Central memory CD8-positive, alpha-beta T cell (primary cell): ENCODE measurements at regions not wholly inside any gene's neighbourhood (a gene's known extent, or its start where the extent isn't known, plus 50 kb on each side); places are given as distances from the start of the nearest gene placed in this dataset.
"Not testable (repeated sequence)": the region's sequence is repeated elsewhere in the genome, so short reads cannot be mapped to it uniquely, and the experiment has no call there.

ENCODE experiments used
- ATAC-seq: fragments of 150-1000 bp; cut with Tn5 transposase; replicated peaks from 2 replicates; pipeline ENCODE4 v1.10.0; 2022; ENCODE audit warnings: mild to moderate bottlenecking, moderate FRiP score, moderate number of reproducible peaks; ENCODE audit not compliant: poor library complexity, severe bottlenecking; ENCODE audit errors: extremely low read depth
- DNase-seq, 2 donors: peaks; one replicate each; pipeline ENCODE4 v3.0.0; 2021; ENCODE audit warnings: low spot score in 2 of 2
- H3K27ac Mint-ChIP-seq: one replicate; pipeline ENCODE4 v1.8.0; 2022; ENCODE audit warnings: low read depth, mild to moderate bottlenecking, moderate library complexity, mixed read lengths
- H3K27me3 Mint-ChIP-seq: one replicate; pipeline ENCODE4 v1.8.0; 2022; ENCODE audit warnings: mixed read lengths
- H3K36me3 Mint-ChIP-seq: one replicate; pipeline ENCODE4 v1.8.0; 2022; ENCODE audit warnings: mild to moderate bottlenecking, moderate library complexity, mixed read lengths; ENCODE audit not compliant: insufficient read depth
- H3K4me1 Mint-ChIP-seq: one replicate; pipeline ENCODE4 v1.8.0; 2022; ENCODE audit warnings: mixed read lengths
- H3K4me3 Mint-ChIP-seq: one replicate; pipeline ENCODE4 v1.8.0; 2022; ENCODE audit warnings: mild to moderate bottlenecking, moderate library complexity, mixed read lengths
- H3K9me3 Mint-ChIP-seq: one replicate; pipeline ENCODE4 v1.8.0; 2022; ENCODE audit warnings: mixed read lengths

DNA sequence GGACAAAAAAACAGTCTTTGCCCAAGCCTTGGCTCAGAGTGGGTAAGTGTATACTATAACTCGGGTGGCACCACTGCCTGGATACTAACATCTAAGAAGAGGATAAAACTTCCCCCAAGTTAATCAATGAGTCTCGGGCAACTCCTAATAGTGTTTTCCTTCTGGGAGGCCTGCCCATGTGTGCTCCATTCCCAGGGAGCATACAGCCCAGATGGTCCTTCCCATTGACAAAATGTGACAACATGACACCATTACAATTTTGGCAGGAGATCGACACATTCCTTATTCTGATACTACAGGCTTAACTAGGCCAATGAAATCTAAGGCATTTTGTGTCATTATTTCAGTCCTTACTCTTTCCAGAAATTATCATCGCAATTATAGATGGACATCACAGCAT, 52.7 kb upstream of the CRIM1 start:
- Mint-ChIP-seq H3K27me3 (no peaks in the 10 kb centered on the region), H3K4me1 (no peaks in the 10 kb centered on the region), H3K4me3 (no peak overlapping the region), H3K9me3 (no peaks in the 10 kb centered on the region), H3K27ac (no peak overlapping the region), H3K36me3 (no peaks in the 10 kb centered on the region)
- DNase-seq (no peak), ATAC-seq (no peak)

DNA sequence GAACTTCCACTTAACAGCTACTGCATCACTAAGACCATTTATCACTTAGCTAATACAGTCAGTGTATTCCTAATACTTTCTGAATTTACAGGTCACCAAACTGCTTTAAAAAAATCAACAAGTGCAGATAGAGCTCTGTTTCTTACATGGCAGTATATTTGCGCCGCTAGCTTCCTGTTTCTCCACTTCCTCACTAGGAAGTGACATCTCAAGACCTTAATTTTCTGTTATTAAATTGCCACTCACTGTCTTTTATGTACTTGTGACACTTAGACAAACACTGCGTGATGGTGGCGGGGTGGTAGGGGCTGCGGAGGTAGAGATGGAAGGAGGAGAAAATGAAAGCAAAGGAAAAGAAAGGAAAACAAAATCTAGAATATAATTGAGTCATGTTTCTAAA, 53.7 kb upstream of the CRIM1 start:
- Mint-ChIP-seq H3K4me3 (no peak overlapping the region), H3K36me3 (no peaks in the 10 kb centered on the region), H3K27ac (no peak overlapping the region), H3K27me3 (no peaks in the 10 kb centered on the region), H3K4me1 (peaks cover 5% of the 10 kb centered on the region), H3K9me3 (no peaks in the 10 kb centered on the region)
- ATAC-seq: no peak
- no peak for DNase-seq

DNA sequence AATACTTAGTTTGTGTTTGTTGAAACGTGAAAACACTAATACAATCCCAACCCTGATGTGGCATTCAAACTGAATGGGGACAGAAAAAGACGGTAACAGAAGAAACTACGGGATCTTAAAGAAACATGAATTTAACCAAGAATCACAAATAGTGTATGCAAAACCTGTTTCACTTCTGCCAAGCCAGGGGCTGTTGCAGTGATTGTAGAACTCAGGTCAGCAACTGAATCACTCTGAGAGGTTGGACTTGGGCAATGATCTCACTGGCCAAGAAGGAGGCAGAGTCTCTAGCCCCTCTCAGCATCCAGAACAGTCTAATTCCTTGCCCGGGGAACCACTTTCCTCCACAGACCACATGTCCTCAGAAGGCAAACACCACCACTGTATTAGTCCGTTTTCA, 54.9 kb upstream of the CRIM1 start:
- peaks cover 8% of the 10 kb centered on the region for H3K4me1 Mint-ChIP-seq

DNA sequence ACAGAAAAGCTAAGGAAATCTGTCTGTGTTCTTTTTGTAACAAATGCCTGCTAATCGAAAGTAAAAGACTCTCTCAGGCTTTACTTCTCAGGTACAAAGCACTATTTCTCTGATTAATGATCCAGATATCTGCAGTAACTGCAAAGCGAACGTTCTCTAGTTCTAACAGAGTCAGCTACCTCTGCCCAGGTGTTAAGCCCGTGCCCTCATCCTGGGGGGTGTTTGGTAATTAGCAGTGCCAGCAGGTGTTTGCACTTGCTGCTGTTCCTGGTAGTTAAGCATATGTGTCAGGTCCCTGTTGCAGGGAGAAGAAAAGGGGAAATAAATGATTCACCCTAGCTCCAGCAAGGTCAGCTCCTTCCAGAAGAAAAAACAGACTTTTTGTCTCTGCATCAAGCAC, 58.8 kb upstream of the CRIM1 start:
- H3K4me1 Mint-ChIP-seq: peaks cover 8% of the 10 kb centered on the region
- no peaks in the 10 kb centered on the region for H3K27me3 Mint-ChIP-seq
- no peak overlapping the region for H3K27ac Mint-ChIP-seq
- no peak for ATAC-seq
- no peak overlapping the region for H3K4me3 Mint-ChIP-seq
- no peak for DNase-seq
- H3K9me3 Mint-ChIP-seq: no peaks in the 10 kb centered on the region
- H3K36me3 Mint-ChIP-seq: no peaks in the 10 kb centered on the region

More for the DNA sequence above, 54.9 kb upstream of the CRIM1 start:
- DNase-seq (no peak), ATAC-seq (no peak)
- Mint-ChIP-seq H3K36me3 (no peaks in the 10 kb centered on the region), H3K27me3 (no peaks in the 10 kb centered on the region), H3K9me3 (no peaks in the 10 kb centered on the region), H3K4me3 (no peak overlapping the region), H3K27ac (no peak overlapping the region)

DNA sequence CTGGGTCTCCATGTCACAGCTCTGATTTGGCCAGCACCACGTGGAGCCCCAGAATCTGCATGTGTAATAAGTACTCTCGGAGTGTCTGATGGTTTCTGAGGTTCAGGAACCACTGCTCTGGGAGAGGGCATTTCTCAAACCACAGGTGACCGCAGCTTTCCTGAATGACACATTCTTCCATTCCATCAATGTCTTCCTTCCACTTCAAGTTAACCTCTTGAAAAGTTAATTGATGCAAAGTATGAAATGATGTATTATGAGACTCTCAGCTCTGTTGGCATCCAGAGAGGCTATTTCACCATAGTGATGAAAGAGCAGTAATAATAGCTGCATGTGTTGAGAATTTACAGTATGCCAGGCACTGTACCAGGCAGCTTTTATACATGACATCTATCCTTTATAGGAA, 61.3 kb upstream of the CRIM1 start:
- Mint-ChIP-seq H3K9me3 (no peaks in the 10 kb centered on the region), H3K27me3 (no peaks in the 10 kb centered on the region), H3K27ac (no peak overlapping the region), H3K4me3 (no peak overlapping the region), H3K4me1 (peaks cover 8% of the 10 kb centered on the region), H3K36me3 (no peaks in the 10 kb centered on the region)
- no peak for ATAC-seq
- DNase-seq: no peak

DNA sequence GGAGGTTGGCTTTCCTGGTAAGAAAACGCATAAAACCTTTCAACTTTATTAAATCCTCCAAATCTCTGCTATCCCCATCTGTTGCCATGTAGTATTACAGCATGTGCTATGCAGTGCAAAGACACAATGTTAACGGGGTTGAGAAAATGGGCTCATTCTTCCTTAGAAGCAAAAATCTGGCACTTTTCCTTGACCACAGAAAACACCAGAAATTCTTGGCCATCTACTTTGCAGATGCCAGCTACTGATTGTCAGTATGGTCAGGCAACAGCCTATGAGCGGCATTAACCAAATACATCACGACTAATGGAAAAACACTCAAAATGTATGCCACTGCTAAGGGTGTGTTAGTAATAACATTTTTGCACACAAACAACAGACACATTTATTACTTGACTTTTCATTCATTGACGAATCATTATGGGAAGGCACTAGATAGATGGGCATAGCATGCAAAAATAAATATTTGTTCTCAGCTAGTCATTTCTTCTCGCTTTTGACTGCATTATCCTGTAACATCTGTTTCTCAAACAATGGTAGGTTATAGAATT, 65.2 kb upstream of the CRIM1 start:
- ATAC-seq: no peak
- Mint-ChIP-seq H3K27ac (no peak overlapping the region), H3K4me3 (no peak overlapping the region), H3K27me3 (no peaks in the 10 kb centered on the region), H3K4me1 (no peaks in the 10 kb centered on the region), H3K36me3 (no peaks in the 10 kb centered on the region), H3K9me3 (no peaks in the 10 kb centered on the region)
- no peak for DNase-seq

DNA sequence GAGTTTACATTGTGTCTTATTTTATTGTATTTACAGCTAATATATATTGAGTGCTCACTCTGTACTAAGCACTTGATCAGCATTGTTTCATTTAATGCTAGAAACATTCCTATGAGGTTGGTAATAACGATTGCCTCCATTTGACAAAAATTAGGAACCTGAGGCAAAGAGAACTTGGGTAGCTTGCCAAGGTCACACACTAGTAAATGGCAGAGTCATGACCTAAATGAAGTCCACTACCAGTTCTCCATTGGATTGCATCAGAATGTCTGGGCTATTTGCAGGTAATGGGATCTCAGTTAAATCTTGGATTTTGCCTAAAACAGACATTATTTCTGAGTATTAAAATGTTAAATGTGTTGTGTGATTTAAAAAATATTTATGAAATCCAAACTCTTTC, 65.8 kb upstream of the CRIM1 start:
- Mint-ChIP-seq H3K9me3 (no peaks in the 10 kb centered on the region), H3K4me3 (no peak overlapping the region), H3K27me3 (no peaks in the 10 kb centered on the region), H3K4me1 (no peaks in the 10 kb centered on the region), H3K36me3 (no peaks in the 10 kb centered on the region), H3K27ac (no peak overlapping the region)
- DNase-seq: no peak
- no peak for ATAC-seq

DNA sequence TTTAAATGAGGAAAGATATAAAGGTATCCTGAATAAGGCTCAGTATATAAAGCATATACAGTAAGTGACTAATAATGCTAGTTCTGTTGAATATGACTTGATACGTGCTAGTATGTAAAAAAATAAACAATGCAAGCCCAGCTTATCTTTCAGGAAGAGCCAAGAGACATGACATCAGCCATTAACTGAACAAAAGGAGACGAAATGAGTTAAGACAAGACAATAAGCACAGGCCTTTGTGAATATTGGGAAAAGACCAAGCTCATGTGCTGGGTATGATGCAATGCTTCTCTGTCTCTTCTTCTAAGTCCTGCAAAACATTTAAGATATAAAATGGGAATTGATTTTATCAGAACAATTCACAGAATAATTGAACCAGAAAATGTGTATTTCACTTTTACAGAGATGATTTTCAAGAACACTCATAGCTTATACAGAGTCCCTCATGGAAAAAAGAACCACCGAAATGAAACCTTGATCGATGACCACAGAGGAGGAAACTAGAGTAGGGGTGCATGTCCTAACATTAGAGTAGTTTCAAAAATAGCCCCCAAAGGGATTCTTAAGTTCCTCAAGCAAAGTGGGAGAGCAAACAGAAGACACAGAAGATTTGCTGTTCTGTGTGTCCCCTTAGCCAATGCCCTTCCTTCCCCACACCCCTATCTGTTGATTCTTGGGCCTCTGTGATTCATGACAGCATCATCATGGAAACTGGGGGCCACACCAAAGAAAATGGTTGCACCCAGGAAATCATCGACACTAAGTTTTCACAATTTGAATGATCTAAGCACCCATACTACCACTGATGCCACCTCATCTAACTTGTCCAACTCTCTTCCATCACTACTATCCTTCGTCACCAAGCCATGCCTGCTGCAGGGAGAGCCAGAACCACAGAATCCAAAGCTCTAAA, 68.0 kb upstream of the CRIM1 start:
- Mint-ChIP-seq H3K27ac (no peak overlapping the region), H3K9me3 (peaks cover 5% of the 10 kb centered on the region), H3K27me3 (no peaks in the 10 kb centered on the region), H3K4me3 (no peak overlapping the region), H3K36me3 (no peaks in the 10 kb centered on the region), H3K4me1 (no peaks in the 10 kb centered on the region)
- DNase-seq (no peak), ATAC-seq (no peak)

DNA sequence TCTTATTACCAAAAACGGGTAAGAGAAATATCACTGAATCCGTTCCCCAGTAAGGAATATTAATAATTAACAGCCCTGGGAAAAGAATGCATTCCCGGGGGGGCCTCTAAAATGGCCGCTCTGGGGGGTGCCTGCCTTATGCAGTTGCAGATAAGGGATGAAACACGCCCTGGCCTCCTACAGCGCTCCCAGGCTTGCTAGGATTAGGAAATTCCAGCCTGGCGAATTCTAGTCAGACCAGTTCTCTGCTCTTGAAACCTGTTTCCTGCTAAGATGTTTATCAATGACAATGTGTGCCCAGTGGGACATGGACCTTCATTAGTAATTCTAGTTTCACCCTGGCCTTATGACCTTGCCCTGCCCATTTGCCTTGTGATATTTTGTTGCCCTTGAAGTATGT, 76.1 kb upstream of the CRIM1 start:
- not testable (repeated sequence) for H3K9me3 Mint-ChIP-seq, H3K27me3 Mint-ChIP-seq, H3K4me1 Mint-ChIP-seq, DNase-seq, H3K4me3 Mint-ChIP-seq, ATAC-seq, H3K27ac Mint-ChIP-seq, H3K36me3 Mint-ChIP-seq

DNA sequence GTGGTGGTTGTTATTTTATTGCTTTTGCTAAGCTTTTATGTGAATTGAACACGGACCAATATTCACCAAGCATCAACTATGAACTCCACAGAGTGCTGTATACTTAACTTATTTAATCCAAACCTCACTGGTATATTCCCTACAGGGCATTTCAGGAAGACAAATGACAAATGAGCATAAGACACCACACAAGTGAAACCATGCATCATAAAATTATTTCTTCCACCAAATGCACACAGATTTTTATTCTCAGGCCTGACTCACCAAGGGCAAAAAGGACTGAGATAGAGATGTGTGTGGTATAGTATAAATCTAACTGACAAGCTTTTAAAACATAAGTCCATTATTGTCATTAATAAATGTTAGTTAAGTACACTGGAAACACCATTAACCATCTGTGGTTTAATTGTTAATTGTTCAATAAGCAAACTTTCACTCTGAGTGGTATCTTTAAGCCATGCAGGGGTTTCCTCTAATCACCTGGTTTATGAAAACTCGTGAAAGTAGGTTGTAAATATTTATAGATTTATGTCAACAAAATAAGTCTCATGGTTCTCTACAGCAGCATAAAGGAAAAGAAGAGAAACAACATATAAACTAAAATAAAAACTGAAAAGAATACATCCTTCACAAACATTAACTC, 77.6 kb upstream of the CRIM1 start:
- no peaks in the 10 kb centered on the region for H3K27me3 Mint-ChIP-seq
- DNase-seq: no peak
- no peaks in the 10 kb centered on the region for H3K4me1 Mint-ChIP-seq
- H3K4me3 Mint-ChIP-seq: no peak overlapping the region
- peaks cover 4% of the 10 kb centered on the region for H3K9me3 Mint-ChIP-seq
- H3K36me3 Mint-ChIP-seq: no peaks in the 10 kb centered on the region
- ATAC-seq: no peak
- no peak overlapping the region for H3K27ac Mint-ChIP-seq

DNA sequence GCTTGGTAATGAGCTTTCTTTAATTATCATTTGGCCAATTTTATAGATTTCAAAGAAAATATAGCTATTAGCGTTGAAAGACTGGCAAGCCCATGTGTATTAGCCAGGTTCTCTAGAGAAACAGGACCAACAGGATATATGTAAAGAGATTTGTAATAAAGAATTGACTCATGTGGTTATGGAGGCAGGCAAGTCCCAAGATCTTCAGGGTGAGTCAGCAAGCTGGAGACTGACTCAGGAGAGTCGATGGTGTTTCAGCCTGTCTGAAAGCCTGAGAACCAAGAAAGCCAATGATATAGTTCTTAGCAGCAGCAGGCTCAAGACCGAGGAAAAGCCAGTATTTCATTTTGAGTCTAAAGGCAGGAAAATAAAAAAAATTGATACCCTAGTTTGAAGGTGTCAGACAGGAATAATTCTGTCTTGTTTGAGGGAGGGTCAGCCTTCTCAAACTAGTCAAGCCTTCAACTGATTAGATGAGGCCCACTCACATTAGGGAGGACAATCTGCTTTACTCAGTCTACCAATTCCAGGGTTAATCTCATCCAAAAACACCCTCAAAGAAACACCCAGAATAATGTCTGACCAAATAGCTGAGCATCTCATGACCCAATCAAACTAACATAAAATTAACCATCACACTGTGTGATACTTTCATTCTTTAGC, 78.3 kb upstream of the CRIM1 start:
- no peak for ATAC-seq
- H3K27me3 Mint-ChIP-seq: no peaks in the 10 kb centered on the region
- H3K9me3 Mint-ChIP-seq: peaks cover 4% of the 10 kb centered on the region
- H3K4me1 Mint-ChIP-seq: no peaks in the 10 kb centered on the region
- no peaks in the 10 kb centered on the region for H3K36me3 Mint-ChIP-seq
- no peak for DNase-seq
- H3K4me3 Mint-ChIP-seq: no peak overlapping the region
- no peak overlapping the region for H3K27ac Mint-ChIP-seq

DNA sequence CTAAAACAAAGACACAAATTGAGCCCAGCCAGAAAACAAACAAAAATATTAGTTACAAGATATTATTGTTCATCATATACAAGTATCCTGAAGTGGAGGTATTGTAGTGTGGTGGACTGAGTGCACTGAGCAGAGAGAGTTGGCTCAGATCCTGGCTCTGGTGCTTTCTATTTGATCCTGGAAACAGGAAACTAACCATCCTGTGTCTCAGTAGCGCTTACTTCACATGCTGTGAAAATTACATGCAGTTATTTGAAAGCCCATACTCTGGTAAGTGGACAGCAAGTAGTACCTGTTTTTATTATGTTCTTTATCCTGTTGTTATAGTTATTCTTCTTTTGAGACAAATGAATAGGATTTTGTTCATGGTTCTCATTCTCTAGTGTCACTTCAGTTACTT, 84.3 kb upstream of the CRIM1 start:
- Mint-ChIP-seq H3K4me3 (no peak overlapping the region), H3K36me3 (no peaks in the 10 kb centered on the region), H3K9me3 (peaks cover 14% of the 10 kb centered on the region), H3K4me1 (no peaks in the 10 kb centered on the region), H3K27me3 (no peaks in the 10 kb centered on the region), H3K27ac (no peak overlapping the region)
- DNase-seq (no peak), ATAC-seq (no peak)
